GM23338 (cell line): ENCODE measurements at regions not wholly inside any gene's neighbourhood (a gene's known extent, or its start where the extent isn't known, plus 50 kb on each side); places are given as distances from the start of the nearest gene placed in this dataset.

ENCODE experiments used
- ATAC-seq: fragments of 200-7000 bp; cut with Tn5 transposase; 3 replicates; pipeline ENCODE4 v1.9.1; 2020
- DNase-seq: peaks from one replicate; pipeline ENCODE4 v3.0.0-alpha.2; 2015; ENCODE audit warnings: low spot score
- H2AFZ ChIP-seq: fragments of 200-600 bp; sonication (generic); 2 replicates; pipeline ENCODE4 v1.8.0; 2016; ENCODE audit warnings: antibody characterized with exemption, mild to moderate bottlenecking, moderate library complexity
- H3F3A ChIP-seq: fragments of 200-600 bp; sonication (generic); replicated peaks from 2 replicates; pipeline ENCODE4 v1.8.0; 2017; ENCODE audit warnings: antibody characterized with exemption, mixed run types, low read depth
- H3K27ac ChIP-seq: fragments of 200-600 bp; sonication (generic); 2 replicates; pipeline ENCODE4 v1.6.1; 2016; ENCODE audit warnings: low read depth
- H3K27me3 ChIP-seq: fragments of 200-600 bp; sonication (generic); 2 replicates; pipeline ENCODE4 v1.8.0; 2016; ENCODE audit warnings: mild to moderate bottlenecking, mixed run types, moderate library complexity; ENCODE audit not compliant: insufficient read depth
- H3K36me3 ChIP-seq: fragments of 200-600 bp; sonication (generic); 2 replicates; pipeline ENCODE4 v1.8.0; 2016; ENCODE audit warnings: mild to moderate bottlenecking; ENCODE audit not compliant: insufficient read depth
- H3K4me1 ChIP-seq: fragments of 200-600 bp; sonication (generic); 2 replicates; pipeline ENCODE4 v1.8.0; 2016; ENCODE audit warnings: mild to moderate bottlenecking, moderate library complexity; ENCODE audit not compliant: insufficient read depth
- H3K4me2 ChIP-seq: fragments of 200-600 bp; sonication (generic); 2 replicates; pipeline ENCODE4 v1.7.1; 2017; ENCODE audit warnings: mixed run types
- H3K4me3 ChIP-seq: fragments of 200-600 bp; sonication (generic); 2 replicates; pipeline ENCODE4 v1.6.1; 2016; ENCODE audit warnings: mixed run types
- H3K79me2 ChIP-seq: fragments of 200-600 bp; sonication (generic); replicated peaks from 2 replicates; pipeline ENCODE4 v1.8.0; 2017; ENCODE audit warnings: mild to moderate bottlenecking; ENCODE audit not compliant: insufficient read depth
- H3K9me2 ChIP-seq: fragments of 200-600 bp; sonication (generic); 2 replicates; pipeline ENCODE4 v1.8.0; 2017; ENCODE audit not compliant: insufficient read depth
- H4K20me1 ChIP-seq: fragments of 200-600 bp; sonication (generic); replicated peaks from 2 replicates; pipeline ENCODE4 v1.8.0; 2017; ENCODE audit warnings: mild to moderate bottlenecking; ENCODE audit not compliant: insufficient read depth
- H3K27ac Mint-ChIP-seq: 2 replicates; pipeline ENCODE4 v1.8.0; 2020; ENCODE audit warnings: inconsistent platforms, mild to moderate bottlenecking, moderate library complexity, mixed read lengths
- H3K27me3 Mint-ChIP-seq: 3 replicates; pipeline ENCODE4 v1.8.0; 2022; ENCODE audit warnings: low read depth, mild to moderate bottlenecking, moderate library complexity, mixed read lengths, inconsistent platforms; ENCODE audit not compliant: insufficient read depth, poor library complexity
- H3K36me3 Mint-ChIP-seq: 3 replicates; pipeline ENCODE4 v1.8.0; 2021; ENCODE audit warnings: low read depth, mild to moderate bottlenecking, inconsistent platforms, moderate library complexity, mixed read lengths
- H3K4me1 Mint-ChIP-seq: 3 replicates; pipeline ENCODE4 v1.8.0; 2020; ENCODE audit warnings: mild to moderate bottlenecking, inconsistent platforms, mixed read lengths
- H3K4me3 Mint-ChIP-seq: 3 replicates; pipeline ENCODE4 v1.8.0; 2021; ENCODE audit warnings: moderate library complexity, mild to moderate bottlenecking, inconsistent platforms, mixed read lengths
- H3K9me3 Mint-ChIP-seq: 3 replicates; pipeline ENCODE4 v1.8.0; 2020; ENCODE audit warnings: moderate library complexity, mild to moderate bottlenecking, inconsistent platforms, mixed read lengths
- CREB1 ChIP-seq: fragments of 250-450 bp; sonication (Bioruptor Pico); IDR thresholded peaks from 2 replicates; pipeline ENCODE4 v1.5.0; 2020; ENCODE audit warnings: low read depth, mild to moderate bottlenecking, moderate library complexity
- CTCF ChIP-seq, 2 experiments: fragments of 200-600 bp in 1 of 2; sonication (generic) in 1 of 2; conservative IDR thresholded peaks; 2 replicates each; pipeline versions ENCODE4 v1.5.1 to v1.6.1; 2016 to 2017; ENCODE audit warnings: antibody characterized with exemption in 2 of 2, low read depth in 2 of 2, mild to moderate bottlenecking in 2 of 2, moderate library complexity in 1 of 2
- EZH2 ChIP-seq: fragments of 200-600 bp; sonication (generic); IDR thresholded peaks from one replicate; pipeline ENCODE4 v1.8.0; 2017; ENCODE audit warnings: antibody characterized with exemption, mild to moderate bottlenecking, low read depth; ENCODE audit not compliant: unreplicated experiment
- EZH2phosphoT487 ChIP-seq: fragments of 200-600 bp; sonication (generic); IDR thresholded peaks from one replicate; pipeline ENCODE4 v1.8.1; 2018; ENCODE audit warnings: antibody characterized with exemption; ENCODE audit not compliant: unreplicated experiment
- JUNB ChIP-seq: IDR thresholded peaks from one replicate; pipeline ENCODE4 v1.6.1; 2016; ENCODE audit warnings: antibody characterized with exemption; ENCODE audit not compliant: unreplicated experiment
- NANOG ChIP-seq: IDR thresholded peaks from 2 replicates; pipeline ENCODE4 v1.6.1; 2016; ENCODE audit warnings: antibody characterized with exemption, borderline replicate concordance
- REST ChIP-seq: IDR thresholded peaks from one replicate; pipeline ENCODE4 v1.6.1; 2018; ENCODE audit warnings: antibody characterized with exemption; ENCODE audit not compliant: unreplicated experiment
- STAT1 ChIP-seq: IDR thresholded peaks from one replicate; pipeline ENCODE4 v1.6.1; 2016; ENCODE audit warnings: antibody characterized with exemption; ENCODE audit not compliant: unreplicated experiment
- ZNF114 ChIP-seq: fragments of 250-450 bp; sonication (Bioruptor Pico); IDR thresholded peaks from 2 replicates; pipeline ENCODE4 v1.5.0; 2020; ENCODE audit warnings: mild to moderate bottlenecking, moderate library complexity
- ZNF462 ChIP-seq: fragments of 250-450 bp; sonication (Bioruptor Pico); IDR thresholded peaks from 2 replicates; pipeline ENCODE4 v1.5.0; 2020; ENCODE audit warnings: mild to moderate bottlenecking, moderate library complexity

DNA sequence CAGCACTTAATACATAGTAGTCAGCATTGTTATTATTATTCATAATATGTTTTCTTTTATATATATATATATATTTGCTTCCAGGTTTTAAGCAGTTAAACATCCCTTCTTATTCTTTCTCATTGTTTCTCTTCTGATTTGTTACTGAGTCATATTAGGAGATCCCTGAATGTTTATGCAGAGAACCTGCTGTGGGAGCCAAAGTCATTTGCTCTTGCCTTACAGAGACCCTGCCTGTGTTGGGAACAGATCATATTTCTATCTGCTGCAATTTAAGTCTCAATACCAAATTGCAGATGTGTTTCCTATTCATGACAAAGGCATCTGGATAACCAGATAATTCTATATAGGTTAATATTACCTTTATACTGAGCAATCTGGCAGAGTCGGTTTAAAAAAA is 323.0 kb upstream of the UMPS start (continued):
- no peak for TF ChIP-seq ZNF462 (CRISPR knock-in tag)
- no peak for TF ChIP-seq CTCF (conservative IDR thresholded peaks at IDR 0.05; ENCODE audit: low read depth in 2 of 2)

- no peak overlapping the region for H3K4me3 Mint-ChIP-seq
- H3K9me3 Mint-ChIP-seq, result no peaks in the 10 kb centered on the region
- no peak overlapping the region for H3K27ac ChIP-seq
- no peak overlapping the region for H3K27ac Mint-ChIP-seq
- ATAC-seq (peak; percentile 27; the same call in 1 of the 3 replicates), DNase-seq (peak; percentile 12)
- H2AFZ ChIP-seq, result no peak overlapping the region
- H4K20me1 ChIP-seq, result no peaks in the 10 kb centered on the region
- H3K79me2 ChIP-seq, result no peaks in the 10 kb centered on the region
- H3K4me2 ChIP-seq, result no peak overlapping the region
- H3F3A ChIP-seq, result no peaks in the 10 kb centered on the region
- H3K27me3 Mint-ChIP-seq, result no peaks in the 10 kb centered on the region
- no peaks in the 10 kb centered on the region for H3K9me2 ChIP-seq
- no peaks in the 10 kb centered on the region for H3K4me1 ChIP-seq
- H3K4me1 Mint-ChIP-seq, result peaks cover 4% of the 10 kb centered on the region; the same call in 2 of the 3 replicates
- H3K4me3 ChIP-seq, result no peak overlapping the region
- H3K36me3 Mint-ChIP-seq, result no peaks in the 10 kb centered on the region
- TF ChIP-seq EZH2, result no peak
- no peak for TF ChIP-seq CTCF (conservative IDR thresholded peaks at IDR 0.05; ENCODE audit: low read depth in 2 of 2)
- TF ChIP-seq REST, result no peak
- no peak for TF ChIP-seq EZH2phosphoT487
- no peak for TF ChIP-seq STAT1
- no peak for TF ChIP-seq NANOG
- TF ChIP-seq JUNB, result no peak
- no peak for TF ChIP-seq ZNF114
- no peak for TF ChIP-seq CREB1
- H3K36me3 ChIP-seq, result no peaks in the 10 kb centered on the region
- H3K27me3 ChIP-seq, result no peaks in the 10 kb centered on the region
Observed at GRCh38 chr3:124409650-124410275, 320.5 kb upstream of the UMPS start.
